C4-2B (cell line): ENCODE measurements at regions not wholly inside any gene's neighbourhood (a gene's known extent, or its start where the extent isn't known, plus 50 kb on each side); places are given as distances from the start of the nearest gene placed in this dataset.

Experiments used
- H3K27ac ChIP-seq: fragments of 450-650 bp; 2 replicates; pipeline ENCODE4 v1.5.1; 2017
- CTCF ChIP-seq: fragments of 450-650 bp; conservative IDR thresholded peaks from 2 replicates; pipeline ENCODE4 v1.5.1; 2017; ENCODE audit warnings: mild to moderate bottlenecking
- ZFX ChIP-seq: fragments of 450-650 bp; IDR thresholded peaks from 2 replicates; pipeline ENCODE4 v1.6.1; 2017

DNA sequence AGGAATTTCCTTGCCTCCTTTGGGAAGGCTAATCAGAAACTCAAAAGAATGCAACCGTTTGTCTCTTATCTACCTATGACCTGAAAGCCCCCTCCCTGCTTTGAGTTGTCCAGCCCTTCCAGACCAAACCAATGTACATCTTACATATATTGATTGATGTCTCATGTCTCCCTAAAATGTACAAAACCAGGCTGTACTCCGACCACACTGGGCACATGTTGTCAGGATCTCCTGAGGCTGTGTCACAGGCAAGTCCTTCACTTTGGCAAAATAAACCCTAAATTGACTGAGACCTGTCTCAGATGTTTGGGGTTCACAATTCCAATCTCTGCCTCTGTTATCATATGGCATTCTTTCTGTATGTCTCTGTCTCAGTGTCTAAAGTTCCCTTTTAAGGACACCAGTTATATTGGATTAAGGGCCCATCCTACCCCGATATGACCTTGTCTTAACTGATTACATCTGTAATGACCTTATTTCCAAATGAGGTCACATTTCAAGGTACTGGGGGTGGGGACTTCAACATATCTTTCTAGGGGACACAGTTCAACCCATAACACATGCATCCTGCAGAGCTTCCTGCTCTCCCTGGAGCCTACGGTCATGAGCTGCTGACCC, 513.5 kb upstream of the JARID2 start:
- TF ChIP-seq ZFX (no peak), CTCF (no peak)
- no peak overlapping the region for H3K27ac ChIP-seq

DNA sequence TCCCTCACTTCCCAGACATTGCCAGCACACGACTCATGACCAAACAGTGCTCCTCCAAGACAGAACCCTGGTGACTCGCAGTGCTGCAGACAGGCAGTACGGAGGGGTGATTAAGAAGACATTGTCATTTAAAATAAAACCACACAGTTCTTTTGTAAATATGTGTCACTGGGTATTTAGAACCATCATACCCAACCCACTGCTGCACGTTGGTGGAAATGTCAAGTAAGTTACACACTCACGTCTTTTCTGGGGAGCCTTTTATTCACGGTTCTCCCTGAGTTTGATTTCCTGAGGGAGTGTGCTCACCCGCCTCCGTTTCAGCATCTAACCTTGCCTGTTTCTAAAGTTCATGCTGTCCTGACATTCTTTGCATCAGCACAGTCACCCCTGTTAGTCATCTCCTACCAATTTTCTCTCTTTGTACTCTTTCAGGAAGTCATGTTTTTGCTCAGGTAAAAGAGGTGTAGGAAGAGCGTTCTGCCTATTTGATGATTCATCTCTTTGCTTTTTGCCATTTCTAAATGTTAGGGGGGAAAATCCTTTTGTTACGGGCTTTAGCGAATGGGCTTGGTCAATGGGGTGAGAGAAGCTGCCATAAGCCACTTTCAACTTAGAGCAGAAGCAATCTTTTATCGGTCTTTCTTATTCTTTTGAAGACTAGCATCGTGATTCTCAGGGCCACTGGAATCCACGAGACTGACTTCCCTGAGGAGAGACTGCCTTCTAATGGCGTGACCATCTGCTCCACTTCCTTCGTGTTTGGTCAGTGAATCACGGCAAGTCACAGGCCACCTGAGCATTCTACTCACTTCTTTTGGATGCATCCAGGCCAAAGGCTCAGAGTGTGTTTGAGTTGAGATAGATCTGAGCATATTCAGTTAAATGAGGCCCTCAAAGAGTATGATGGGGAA, 512.8 kb upstream of the JARID2 start:
- TF ChIP-seq CTCF (no peak), ZFX (no peak)
- H3K27ac ChIP-seq = no peak overlapping the region

DNA sequence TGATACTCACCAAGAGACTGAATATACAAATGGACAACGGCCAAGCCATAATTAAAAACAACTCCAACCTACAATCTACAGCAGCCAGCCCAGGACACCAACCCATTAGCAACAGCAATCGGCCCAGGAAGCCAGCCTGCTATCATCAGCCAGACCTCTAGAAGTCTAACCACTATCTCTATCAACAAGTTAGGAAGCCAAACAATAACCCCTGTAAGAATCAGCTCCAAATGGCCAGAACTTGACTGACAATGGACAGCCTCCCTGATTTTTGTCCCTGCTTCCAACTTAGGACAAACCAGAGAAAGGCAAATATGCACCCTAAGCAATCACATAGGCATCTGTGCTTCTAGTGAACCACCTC, 511.8 kb upstream of the JARID2 start:
- TF ChIP-seq ZFX = no peak
- no peak for TF ChIP-seq CTCF
- H3K27ac ChIP-seq = no peak overlapping the region

- no peak for TF ChIP-seq CTCF
- no peak for TF ChIP-seq ZFX
- H3K27ac ChIP-seq = no peak overlapping the region
Measured at GRCh38 chr6:14734416-14735340, 511.2 kb upstream of the JARID2 start.

DNA sequence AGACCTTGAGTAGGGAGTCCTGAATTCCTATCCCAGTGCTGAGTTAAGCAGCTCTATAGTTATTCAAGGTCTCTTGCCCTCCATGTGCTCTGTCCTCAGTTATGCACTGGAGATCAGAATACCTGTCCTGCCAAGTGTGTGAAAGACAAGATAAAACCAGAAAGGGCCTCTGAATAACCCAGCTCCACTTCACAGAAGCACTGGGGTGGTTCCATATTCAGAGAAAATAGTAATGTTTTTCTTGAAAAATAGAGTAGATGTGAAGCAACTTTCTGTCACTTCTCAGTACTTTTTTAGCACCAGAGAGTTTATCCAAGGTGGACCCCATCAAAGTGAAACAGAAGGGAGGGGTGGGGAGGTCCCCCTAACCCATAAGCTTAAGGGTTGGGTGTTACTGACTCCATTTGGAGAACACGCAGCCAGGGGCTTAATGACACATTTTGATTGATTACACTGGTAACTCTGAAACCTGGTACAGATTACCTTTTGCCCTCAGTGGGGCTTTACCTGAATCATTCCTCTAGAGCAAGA, 509.8 kb upstream of the JARID2 start:
- no peak overlapping the region for H3K27ac ChIP-seq
- no peak for TF ChIP-seq ZFX
- no peak for TF ChIP-seq CTCF

GRCh38 chr6:14736554-14736953, 509.3 kb upstream of the JARID2 start:
- TF ChIP-seq ZFX (no peak), CTCF (no peak)
- H3K27ac ChIP-seq = no peak overlapping the region
